Skeletal muscle satellite cell (primary cell): ENCODE measurements at regions not wholly inside any gene's neighbourhood (a gene's known extent, or its start where the extent isn't known, plus 50 kb on each side); places are given as distances from the start of the nearest gene placed in this dataset.

ENCODE experiments used
- H3K27me3 ChIP-seq: 2 replicates; pipeline ENCODE4 v1.7.0; 2013; ENCODE audit warnings: low read length; ENCODE audit not compliant: control insufficient read depth, insufficient read depth
- H3K36me3 ChIP-seq: 2 replicates; pipeline ENCODE4 v1.7.0; 2013; ENCODE audit warnings: mild to moderate bottlenecking, control low read depth, low read length; ENCODE audit not compliant: insufficient read depth
- H3K4me1 ChIP-seq: 2 replicates; pipeline ENCODE4 v1.7.0; 2013; ENCODE audit warnings: low read length; ENCODE audit not compliant: control insufficient read depth, insufficient read depth
- H3K4me2 ChIP-seq: 2 replicates; pipeline ENCODE4 v1.7.0; 2013; ENCODE audit warnings: mild to moderate bottlenecking, low read length
- H3K4me3 ChIP-seq: 2 replicates; pipeline ENCODE4 v1.7.0; 2013; ENCODE audit warnings: low read length
- H3K9ac ChIP-seq: 2 replicates; pipeline ENCODE4 v1.7.0; 2013; ENCODE audit warnings: mild to moderate bottlenecking, low read depth, low read length, moderate library complexity
- H3K9me3 ChIP-seq: replicated peaks from 2 replicates; pipeline ENCODE4 v1.7.0; 2013; ENCODE audit warnings: mild to moderate bottlenecking, control low read depth, low read length

- H3K27me3 ChIP-seq, result no peaks in the 10 kb centered on the region
- no peak overlapping the region for H3K9ac ChIP-seq
- H3K4me1 ChIP-seq, result peaks cover 13% of the 10 kb centered on the region
- H3K9me3 ChIP-seq, result no peaks in the 10 kb centered on the region
- H3K36me3 ChIP-seq, result no peaks in the 10 kb centered on the region
- H3K4me2 ChIP-seq, result no peak overlapping the region
- H3K4me3 ChIP-seq, result no peak overlapping the region
Measured at GRCh38 chr20:50270569-50270968, 79.9 kb downstream of the CEBPB start.

GRCh38 chr20:50271176-50271575, 80.5 kb downstream of the CEBPB start:
- Histone ChIP-seq H3K4me2 (no peak overlapping the region), H3K36me3 (no peaks in the 10 kb centered on the region), H3K9ac (no peak overlapping the region), H3K4me3 (no peak overlapping the region), H3K27me3 (no peaks in the 10 kb centered on the region), H3K9me3 (no peaks in the 10 kb centered on the region), H3K4me1 (peaks cover 13% of the 10 kb centered on the region)

- no peak overlapping the region for H3K4me2 ChIP-seq
- H3K27me3 ChIP-seq, result no peaks in the 10 kb centered on the region
- no peaks in the 10 kb centered on the region for H3K36me3 ChIP-seq
- no peaks in the 10 kb centered on the region for H3K9me3 ChIP-seq
- H3K4me3 ChIP-seq, result no peak overlapping the region
- H3K4me1 ChIP-seq, result peaks cover 12% of the 10 kb centered on the region
- H3K9ac ChIP-seq, result no peak overlapping the region
Measured at GRCh38 chr20:50271612-50272011, 81.0 kb downstream of the CEBPB start.

DNA sequence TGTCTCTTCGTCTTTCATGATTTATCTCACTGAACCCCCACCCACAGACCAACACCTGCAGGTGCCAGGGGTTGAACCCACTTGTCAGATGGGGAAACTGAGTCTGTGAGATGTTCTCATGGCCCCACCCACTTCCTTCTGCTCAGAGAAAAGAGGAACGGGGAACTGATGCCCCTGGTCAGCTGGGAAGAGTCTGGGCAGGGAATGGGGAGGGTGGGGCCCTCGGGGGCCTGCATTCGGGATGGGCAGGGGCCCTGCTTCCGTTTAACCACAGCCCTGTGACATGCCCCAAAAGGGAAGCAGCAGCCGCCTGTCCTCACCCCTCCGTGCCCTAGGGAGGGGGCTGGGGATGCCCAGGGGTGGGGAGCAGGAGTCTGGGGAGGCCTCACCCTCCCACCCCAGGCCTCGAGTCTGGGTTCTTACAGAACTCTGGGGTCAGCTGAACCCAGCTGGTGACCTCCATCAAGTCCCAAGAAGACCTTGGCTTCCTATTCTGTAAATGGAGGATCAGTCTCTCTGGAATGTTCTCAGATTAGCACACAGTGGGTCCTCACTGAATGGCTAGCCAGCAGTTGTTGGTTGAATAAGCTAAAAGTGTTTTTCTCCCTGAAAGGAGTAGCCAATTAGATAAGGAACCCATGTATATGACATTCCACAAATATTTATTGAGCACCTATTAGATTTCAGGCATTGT, 81.5 kb downstream of the CEBPB start:
- Histone ChIP-seq H3K9ac (no peak overlapping the region), H3K4me1 (peaks cover 6% of the 10 kb centered on the region), H3K4me2 (no peak overlapping the region), H3K4me3 (no peak overlapping the region), H3K36me3 (no peaks in the 10 kb centered on the region), H3K27me3 (no peaks in the 10 kb centered on the region), H3K9me3 (no peaks in the 10 kb centered on the region)

DNA sequence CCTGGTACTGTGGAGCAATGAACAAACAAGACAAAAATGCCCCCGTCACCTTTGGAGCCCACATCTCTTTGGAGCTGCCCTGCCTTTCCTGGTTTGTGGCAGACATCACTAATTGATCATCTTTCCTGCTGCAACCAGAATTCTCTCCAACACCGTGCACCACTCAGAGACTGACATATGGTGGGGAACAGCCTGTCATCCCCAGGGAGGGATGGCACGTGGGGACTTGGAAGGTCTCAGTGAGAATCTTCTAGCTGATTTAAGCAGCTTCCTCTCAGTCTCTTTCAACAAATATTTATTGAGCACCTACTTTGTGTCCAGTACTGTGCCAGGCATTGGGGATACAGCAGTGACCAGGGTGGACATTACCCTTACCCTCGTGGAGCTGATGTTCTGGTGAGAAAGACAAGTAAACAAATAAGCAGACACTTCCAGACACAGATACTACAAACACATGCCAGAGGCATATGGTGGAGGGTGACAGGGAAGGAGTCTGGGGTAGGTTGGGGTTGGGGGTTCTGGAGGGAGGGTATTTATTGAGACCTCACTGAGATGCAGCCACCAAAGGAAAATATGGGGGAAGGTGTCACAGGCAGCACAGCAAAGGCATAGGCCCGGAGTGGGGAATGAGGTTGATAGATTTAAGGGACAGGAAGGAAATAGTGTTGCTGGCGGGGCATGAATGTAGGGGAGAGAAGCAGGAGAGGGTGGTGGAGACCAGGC, 82.3 kb downstream of the CEBPB start:
- no peak overlapping the region for H3K4me2 ChIP-seq
- H3K9me3 ChIP-seq, result no peaks in the 10 kb centered on the region
- H3K36me3 ChIP-seq, result no peaks in the 10 kb centered on the region
- no peaks in the 10 kb centered on the region for H3K4me1 ChIP-seq
- H3K27me3 ChIP-seq, result no peaks in the 10 kb centered on the region
- no peak overlapping the region for H3K4me3 ChIP-seq
- H3K9ac ChIP-seq, result no peak overlapping the region

GRCh38 chr20:50273601-50274491, 83.2 kb downstream of the CEBPB start:
- no peaks in the 10 kb centered on the region for H3K27me3 ChIP-seq
- H3K4me2 ChIP-seq, result no peak overlapping the region
- H3K4me1 ChIP-seq, result peaks cover 6% of the 10 kb centered on the region
- H3K36me3 ChIP-seq, result no peaks in the 10 kb centered on the region
- H3K9ac ChIP-seq, result no peak overlapping the region
- H3K4me3 ChIP-seq, result no peak overlapping the region
- no peaks in the 10 kb centered on the region for H3K9me3 ChIP-seq

DNA sequence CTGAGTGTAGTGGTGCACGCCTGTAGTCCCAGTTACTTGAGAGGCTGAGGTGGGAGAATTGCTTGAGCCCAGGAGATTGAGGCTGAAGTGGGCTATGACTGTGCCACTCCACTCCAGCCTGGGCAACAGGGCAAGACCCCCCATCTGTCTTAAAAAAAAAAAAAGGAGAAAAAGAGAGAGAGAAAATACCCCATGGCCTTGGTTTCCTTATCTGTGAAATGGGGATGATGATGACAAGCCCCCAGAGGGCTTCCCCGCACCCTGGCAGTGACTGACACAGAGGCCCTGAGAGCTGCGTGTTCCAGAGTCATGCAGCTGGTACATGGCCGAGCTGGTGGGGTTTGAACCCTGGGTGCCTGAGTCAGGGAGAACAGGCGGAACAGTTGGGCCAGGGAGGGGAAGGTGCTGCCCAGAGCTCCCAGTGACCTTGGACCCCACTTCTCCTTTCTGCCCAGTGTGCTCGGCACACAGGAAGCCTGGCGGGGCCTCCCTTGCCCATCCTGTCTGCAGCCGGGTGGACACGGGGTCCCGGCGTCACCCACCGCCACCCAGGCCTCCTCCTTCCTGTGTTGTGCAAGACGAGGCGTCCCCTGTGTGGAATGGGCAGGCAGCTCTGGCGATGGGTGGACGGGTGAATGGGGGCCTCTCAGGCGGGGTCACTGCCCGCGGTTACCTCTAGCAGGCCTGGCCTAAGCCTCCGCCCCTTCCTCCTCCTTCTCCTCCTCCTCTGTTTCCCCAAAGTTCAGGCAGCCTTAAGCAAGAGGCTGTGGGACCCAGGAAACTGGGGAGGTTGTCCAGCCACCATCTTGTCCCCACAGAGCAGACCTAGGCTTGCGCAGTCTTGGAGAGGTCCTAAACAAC, 84.2 kb downstream of the CEBPB start:
- no peak overlapping the region for H3K9ac ChIP-seq
- no peak overlapping the region for H3K4me2 ChIP-seq
- H3K36me3 ChIP-seq, result no peaks in the 10 kb centered on the region
- H3K4me1 ChIP-seq, result peaks cover 11% of the 10 kb centered on the region
- H3K4me3 ChIP-seq, result no peak overlapping the region
- no peaks in the 10 kb centered on the region for H3K27me3 ChIP-seq
- no peaks in the 10 kb centered on the region for H3K9me3 ChIP-seq

DNA sequence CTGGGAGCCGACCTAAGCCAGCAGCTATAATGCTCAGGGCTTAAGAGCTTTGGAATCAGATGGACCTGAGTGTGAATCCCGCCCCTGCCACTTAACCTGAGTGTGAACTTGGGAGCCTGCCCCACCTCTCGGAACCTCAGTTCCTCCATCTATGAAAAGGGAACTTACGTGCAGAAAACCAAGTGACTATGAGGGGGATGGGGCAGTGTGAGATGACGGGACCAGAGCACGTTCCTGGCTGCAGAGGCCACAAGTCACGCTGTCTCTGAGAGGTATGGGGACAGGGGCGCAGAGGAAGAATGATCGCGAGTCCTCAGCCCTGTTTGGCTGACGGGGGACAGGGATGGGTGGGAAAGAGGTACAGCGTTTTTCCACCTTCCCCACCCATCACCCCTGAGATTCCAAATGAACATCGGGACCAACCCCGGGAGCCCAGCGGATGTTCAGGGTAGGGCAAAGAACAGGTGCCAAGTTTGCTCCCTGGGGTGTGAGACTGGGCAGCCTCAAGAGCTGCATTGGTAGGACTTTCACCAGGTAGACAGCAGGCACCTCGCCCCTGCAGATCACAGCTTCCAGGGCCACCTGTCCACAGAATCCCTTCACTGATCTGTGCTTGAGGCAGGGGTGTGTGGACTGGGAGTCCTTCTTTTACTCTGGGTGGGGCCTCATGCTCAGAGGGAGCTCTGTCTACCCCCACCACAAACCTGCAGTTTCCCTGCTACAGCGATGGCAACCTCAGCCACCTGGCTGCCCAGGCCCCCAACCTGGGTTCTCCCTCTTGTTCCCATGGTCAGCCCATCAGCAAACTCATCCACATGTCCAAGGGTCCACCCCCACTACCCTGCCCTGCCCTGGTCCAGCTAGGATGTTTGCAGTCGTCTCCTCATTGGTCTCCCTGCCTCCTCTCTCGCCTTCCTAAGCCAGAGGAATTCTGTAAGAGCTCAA, 85.8 kb downstream of the CEBPB start:
- Histone ChIP-seq H3K4me2 (no peak overlapping the region), H3K4me3 (no peak overlapping the region), H3K27me3 (no peaks in the 10 kb centered on the region), H3K9me3 (no peaks in the 10 kb centered on the region), H3K9ac (no peak overlapping the region), H3K36me3 (no peaks in the 10 kb centered on the region), H3K4me1 (peaks cover 11% of the 10 kb centered on the region)

DNA sequence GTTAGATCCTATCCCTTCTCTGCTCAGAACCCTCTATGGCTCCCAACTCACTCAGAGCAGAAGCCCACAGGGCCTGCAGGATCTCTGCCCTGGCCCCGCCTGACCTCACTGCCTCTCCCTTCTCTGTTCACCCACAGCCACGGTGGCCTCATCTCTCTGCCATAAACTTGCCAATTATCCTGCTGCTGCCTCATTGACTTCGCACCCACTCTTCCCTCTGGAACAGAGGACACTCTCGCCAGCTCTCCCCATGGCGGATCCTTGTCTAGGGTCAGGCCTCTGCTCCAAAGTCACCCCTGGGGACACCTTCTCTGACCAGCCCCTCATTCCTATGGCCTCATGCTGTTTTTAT, 86.4 kb downstream of the CEBPB start:
- Histone ChIP-seq H3K36me3 (no peaks in the 10 kb centered on the region), H3K4me2 (no peak overlapping the region), H3K27me3 (no peaks in the 10 kb centered on the region), H3K4me3 (no peak overlapping the region), H3K9ac (no peak overlapping the region), H3K9me3 (no peaks in the 10 kb centered on the region), H3K4me1 (peaks cover 11% of the 10 kb centered on the region)
